Fibroblast of skin of right quadriceps (primary cell): ENCODE measurements at regions not wholly inside any gene's neighbourhood (a gene's known extent, or its start where the extent isn't known, plus 50 kb on each side); places are given as distances from the start of the nearest gene placed in this dataset.

Experiments used
- DNase-seq: peaks from one replicate; pipeline ENCODE4 v3.0.0-alpha.2; 2013

DNA sequence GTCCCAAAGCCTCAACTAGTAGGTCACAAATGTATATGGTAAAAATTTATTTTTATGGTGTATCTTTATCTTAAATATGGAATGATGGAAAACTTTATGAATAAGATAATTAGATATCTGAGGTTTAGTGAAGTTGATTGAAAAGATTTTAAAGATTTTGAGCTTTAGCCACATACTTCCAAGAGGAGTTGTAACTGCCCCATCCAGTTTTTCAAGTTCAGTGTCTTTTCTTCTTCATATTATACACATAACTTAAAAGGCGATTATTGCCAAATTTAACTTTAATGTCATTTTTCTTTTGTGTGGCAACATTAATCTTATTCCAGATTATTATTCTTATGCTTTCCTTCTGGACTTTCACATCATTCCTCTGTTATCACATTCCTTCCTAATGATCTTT is 266.4 kb downstream of the TINAG start:
- no peak for DNase-seq

DNA sequence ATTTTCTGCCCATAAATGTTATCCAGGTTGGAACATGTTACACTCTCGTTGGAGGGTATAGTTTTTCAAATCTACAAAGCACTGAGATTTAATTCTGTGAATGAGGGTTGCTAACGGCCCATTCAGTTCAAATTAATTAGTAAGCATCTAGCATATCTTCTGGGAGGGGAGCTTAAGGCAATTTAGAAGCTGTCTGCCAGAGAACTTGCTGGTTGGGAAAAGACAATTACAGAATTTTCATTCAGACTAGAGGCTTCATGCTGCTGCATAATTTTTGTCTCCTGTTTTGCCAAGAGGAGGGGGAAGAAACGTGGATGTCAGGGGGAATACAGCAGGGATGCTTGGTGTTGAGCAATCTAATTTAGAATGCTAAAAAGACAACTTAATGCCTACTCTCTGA is 268.3 kb upstream of the FAM83B start:
- DNase-seq: no peak

DNA sequence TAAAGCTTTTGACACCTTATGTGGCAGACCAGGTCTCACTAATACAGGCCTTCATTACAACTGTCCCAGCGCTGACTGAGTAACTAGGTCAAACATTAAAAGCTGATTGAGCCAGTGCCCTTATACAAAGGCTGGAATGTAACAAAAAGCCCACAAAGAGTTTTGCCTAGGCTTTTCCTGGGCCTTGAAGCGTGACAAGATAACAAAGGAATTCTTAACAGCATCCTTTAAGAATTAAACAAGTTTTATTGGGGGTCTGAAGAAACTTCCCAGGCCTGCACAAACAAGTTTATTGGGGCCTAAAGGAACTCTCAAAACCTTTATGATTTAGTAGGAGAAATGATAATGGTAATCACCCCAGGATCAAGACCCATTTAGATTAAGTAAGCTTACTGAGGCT is 267.6 kb upstream of the FAM83B start:
- DNase-seq: peak; percentile 37

DNA sequence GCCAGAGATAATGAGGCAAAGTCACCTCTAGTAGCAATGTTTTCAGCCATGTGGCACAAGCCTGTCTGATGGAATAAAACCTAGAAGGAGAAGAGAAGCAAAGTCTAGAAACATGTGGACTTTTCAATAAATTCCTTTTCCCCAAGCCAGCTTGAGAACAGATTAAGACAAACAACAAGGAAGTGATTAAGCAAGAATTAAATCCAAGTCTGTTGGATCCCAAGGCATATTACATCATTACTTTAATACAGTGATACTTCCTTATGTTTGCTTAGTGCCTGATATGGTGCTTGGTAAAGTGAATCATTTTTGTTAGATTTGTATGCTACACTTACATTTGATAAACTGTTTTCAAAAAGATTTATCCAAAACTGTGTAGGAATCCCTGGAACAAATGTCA is 260.3 kb upstream of the FAM83B start:
- DNase-seq: peak; percentile 54

DNA sequence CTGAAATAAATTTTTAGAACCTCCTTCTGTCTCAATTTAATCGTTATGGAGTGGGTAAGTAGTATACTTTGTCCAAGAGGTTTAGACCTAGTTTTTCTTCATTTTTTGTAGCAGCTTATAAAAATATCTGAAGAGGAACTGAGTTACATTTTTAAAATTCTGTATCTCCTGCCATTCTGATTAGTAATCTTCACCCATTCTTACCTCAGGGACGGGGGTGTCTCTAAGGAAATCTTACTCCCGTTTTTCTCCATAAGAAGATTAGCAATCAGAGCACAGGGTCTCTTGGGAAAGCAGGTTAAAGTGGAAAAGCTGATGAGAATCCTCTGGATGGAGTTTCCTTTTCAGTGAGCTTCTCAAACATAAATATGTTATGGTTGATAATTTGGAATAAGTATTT is 259.3 kb upstream of the FAM83B start:
- peak; percentile 15 for DNase-seq

DNA sequence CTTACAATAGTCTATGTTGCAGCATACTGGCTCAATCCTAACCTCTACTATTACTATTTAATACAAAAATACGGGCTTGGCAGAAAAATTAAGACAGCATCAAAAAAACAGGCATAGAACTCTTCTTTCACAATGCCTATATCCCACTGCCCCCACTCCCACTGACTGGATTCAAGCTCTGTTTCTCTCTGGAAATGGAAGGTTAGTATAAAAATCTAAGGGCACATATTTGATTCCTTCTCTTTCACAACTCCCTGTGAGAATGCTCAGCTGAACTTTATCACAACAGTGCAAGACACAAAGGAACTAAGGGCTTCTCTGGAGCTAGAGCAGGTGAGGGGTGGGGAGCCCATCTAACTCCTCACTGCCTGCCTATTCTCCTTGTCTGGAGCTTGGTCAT is 258.4 kb upstream of the FAM83B start:
- DNase-seq: no peak

DNA sequence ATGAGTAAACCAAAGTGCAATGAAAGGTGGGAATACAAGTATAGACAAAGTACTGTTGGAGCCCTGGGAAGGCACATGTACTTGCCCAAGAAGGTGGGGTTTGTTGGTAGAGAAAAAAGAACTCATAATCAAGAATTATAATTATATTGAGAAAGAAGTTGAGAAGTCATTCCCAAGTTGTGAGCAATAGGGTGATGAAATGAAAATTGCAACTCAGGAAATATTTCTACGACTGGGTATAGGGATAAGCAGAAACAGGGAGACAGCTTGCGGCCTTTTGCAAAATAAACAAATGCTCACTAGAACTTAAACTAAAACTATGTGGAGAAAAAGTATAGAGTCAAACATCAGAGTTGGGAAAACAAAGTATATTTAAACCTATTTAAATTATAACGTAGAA is 250.7 kb upstream of the FAM83B start:
- DNase-seq: peak; percentile 66

DNA sequence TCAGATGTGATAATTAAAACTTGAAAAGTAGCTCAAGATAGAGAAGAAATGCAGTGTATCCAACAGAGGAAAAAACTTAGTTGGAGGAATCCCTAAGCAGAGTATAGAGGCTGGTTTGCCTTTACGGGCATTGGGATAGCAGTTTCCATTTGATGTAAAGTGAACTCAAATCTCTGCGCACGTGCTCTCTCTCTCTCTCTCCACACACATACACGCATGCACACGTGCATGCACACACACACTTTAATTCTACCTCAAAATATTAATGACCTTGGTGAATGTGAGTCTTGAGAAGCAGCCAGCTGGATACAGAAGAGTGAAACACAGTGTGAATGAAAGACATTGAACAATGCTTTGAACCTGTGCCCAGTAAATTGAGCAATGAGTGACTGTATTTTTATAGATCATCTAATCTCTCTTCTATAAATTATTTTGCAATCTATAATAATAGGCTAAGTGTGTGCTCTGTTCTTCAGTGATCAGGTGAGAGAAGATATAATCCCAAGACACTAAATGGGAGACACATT is 247.7 kb upstream of the FAM83B start:
- DNase-seq: peak; percentile 13

DNA sequence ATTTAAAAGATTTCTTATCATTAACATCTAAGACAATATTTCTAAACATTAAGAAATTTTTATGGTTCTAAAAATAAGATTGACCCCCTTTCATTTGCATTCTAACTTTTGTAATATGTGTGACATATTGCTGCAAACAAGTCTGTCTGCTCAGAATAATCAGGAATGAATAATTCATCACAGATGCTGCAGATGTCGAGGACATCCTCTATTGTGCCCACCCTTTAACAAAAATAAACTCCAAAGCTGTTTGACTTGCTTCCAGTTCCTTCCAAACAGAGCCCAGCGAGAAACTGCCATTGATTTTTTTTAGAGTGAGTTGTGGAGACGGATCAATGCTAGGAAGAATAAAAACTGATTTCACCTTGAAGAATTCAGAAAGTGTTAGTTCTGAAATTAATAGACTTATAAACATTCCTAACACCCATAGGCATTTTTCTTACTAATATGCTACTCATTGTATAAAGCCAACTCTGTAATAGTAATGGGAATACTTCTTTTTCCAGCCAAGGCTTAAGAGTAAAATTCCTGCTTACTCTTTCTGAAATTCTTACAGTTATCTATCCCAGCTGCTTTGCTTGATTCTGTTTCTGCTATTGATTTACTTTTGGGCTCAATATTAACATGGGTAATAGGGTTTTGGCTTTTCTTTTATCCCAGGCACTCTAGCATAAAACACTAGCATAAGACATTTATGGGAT is 244.8 kb upstream of the FAM83B start:
- no peak for DNase-seq

DNA sequence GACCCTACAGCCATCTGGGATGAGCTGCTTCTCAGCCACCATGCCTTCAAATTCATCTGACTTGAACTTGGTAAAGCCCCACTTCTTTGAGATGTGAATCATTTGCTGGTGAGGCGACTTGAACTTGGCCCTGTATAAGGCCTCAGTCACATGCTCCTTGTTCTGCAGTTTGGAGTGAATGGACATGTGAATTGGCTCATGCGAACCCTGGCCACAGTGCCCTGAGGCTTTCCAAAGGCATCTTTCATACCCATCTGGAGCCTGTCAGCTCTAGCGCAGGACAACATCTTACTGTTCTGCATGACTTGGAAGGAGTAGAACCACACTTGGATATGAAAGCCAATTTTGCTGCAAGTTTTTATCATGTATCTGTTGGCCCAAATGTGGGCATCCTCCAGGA is 244.0 kb upstream of the FAM83B start:
- no peak for DNase-seq

DNA sequence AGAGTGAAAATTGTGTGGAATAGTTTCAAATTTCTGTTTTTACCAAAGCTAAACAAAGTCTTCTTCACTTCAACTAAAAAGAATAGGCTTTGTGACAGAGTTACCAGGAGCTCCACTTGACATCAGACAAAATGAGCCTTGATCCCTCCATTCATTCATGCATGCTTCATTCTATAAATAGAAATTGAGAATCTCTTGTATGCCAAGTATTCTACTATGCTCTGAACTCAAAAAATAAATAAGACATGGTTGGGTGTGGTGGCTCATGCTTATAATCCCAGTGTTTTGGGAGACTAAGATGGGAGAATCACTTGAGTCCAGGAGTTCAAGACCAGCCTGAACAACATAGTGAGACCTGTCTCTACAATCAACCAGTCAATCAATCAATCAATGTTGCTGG is 236.6 kb upstream of the FAM83B start:
- DNase-seq: no peak

DNA sequence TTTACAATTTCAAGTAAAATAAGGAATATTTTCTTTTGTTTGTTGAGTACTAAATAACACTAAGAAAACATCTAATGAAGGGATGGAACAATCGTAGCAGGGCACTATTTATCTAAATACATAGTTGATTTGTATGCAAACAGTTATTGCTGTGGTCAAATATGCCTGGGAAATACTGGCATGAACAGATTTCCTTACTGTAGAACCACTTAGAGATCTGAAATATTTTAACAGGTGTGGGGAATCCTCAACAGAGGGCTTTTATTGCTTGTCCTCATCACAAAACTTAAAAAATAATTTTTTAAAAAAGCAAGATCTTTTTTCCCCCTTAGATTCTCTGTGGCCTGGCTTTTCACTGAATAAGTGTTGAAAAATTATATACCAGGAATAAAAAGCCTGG is 233.0 kb upstream of the FAM83B start:
- no peak for DNase-seq

DNA sequence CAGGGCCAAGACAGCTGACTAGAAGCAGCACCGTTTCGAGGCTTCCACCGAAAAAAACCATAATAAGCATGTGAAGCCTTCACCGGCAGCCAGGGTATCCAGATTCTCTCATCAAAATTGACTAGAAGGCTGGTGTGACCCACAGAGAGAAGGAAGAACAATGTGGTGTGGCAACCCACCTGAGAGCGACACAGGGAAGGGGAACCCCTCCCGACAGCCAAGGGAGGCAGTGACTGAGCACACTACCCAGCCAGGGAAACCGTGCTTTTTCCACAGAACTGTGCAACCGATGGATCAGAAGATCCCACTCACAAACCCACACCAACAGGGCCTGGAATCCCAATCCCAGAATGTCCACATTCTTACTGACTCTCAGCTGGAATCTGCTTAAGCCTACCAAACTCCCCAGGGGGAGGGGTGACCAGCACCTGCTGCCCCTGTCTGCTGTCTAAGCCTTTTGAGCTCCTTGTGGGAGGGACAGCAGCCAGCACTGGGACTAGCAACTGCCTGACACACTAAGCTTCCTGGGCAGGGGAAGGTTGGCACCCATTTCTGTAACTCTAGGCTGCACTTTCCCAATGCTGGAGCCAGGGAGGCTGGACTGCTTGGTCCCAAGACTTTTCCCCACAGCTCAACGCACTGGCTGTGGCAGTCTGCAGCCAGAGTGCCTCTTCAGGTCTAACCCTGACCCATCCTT is 231.9 kb upstream of the FAM83B start:
- DNase-seq: no peak

DNA sequence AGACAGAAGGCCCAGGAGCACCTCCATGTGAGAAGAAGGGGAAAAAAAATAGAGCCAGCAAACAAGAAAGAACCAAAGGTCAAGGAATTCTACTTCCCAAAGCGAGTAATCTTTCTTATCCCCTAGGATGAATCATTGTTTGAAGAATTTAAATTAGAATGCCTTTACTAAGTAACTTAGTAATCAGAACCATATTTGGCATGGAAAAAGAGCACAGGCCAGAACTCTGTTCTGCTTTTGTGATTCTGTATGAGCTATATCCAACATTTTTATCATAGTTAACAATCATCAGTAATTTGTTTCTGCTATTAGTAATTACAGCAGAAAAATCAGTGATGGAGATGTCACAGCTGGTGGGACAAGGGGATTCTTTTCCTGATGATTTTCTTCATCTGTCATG is 228.8 kb upstream of the FAM83B start:
- DNase-seq: peak; percentile 93

DNA sequence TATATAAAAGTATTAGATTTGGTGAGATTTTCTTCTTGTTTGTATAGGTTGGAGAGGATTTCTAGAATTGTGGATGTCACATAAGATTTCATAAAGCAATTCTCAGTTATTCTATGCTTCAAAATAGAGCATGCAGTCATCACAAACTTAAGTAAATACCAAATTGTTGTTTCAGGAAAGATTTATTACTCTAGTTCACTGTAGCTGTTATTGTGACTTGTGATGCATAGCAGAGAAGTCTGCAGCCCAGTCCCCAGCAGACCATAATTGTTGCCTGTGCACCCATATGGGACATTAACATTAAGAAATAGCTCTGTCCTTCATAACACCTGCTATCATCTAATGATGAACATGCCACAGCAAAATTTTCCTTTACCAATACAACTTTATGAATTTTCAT is 228.0 kb upstream of the FAM83B start:
- DNase-seq: no peak

DNA sequence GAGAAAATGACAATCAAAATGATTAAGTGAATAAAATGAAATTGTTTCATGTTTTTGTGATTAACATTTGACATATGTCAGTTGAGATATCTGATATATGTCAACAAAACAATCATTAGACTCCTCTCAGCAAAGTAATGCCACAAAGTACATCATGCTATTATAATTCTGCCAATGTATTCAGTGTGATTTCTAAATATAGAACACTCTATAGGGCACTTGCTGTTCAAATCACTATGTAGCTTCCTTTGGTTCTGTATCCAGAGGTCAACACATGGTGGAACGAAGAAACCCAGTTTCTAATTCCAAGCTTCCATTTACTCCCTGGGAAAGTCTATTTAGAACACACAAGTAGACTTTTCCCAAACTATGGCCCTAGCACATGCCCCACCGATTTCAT is 227.5 kb upstream of the FAM83B start:
- DNase-seq: no peak

DNA sequence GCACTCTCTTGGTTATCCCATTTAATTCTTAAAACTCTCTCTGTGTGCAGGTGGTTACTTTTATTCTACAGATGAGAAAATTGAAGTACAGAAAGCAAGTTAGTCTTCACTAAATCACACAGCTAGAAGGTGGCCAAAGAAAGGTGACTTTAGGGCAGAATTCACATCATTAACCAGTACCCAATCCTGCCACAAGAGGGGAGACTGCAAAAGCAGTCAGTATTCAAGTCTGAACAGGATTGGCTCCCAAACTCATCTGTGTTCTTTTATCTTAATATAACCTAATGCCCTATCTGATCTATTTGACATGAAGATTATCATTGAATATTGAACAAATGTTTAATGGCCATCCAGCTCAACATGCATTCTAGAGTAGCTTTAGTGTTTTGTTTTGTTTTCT is 225.3 kb upstream of the FAM83B start:
- DNase-seq: no peak

DNA sequence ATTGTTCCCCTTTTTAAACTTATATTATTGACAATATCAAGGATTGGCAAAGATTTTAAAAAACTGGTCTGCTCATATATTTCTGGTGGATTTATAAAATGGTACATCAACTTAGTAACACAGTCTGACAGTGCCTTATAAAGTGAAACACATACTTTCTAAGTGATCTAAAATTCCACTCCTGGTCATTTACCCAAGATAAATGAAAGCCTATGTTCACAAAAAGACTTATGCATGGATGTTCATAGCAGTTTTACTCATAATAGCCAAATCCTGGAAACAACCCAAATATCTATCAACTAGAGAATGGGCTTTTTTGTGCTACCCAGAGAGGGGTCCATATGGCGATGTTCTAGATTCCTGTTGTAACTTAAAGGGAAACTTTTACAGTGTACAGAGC is 222.4 kb upstream of the FAM83B start:
- DNase-seq: no peak

DNA sequence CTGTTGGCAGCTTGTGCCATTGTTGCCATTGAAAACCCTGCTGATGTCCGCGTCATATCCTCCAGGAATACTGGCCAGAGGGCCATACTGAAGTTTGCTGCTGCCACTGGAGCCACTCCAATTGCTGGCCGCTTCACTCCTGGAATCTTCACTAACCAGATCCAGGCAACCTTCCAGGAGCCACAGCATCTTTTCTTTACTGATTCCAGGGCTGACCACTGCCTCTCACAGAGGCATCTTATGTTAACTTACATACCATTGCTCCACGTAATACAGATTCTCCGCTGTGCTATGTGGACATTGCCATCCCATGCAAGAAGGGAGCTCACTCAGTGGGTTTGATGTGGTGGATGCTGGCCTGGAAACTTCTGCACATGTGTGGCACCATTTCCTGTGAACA is 221.8 kb upstream of the FAM83B start:
- peak; percentile 10 for DNase-seq

DNA sequence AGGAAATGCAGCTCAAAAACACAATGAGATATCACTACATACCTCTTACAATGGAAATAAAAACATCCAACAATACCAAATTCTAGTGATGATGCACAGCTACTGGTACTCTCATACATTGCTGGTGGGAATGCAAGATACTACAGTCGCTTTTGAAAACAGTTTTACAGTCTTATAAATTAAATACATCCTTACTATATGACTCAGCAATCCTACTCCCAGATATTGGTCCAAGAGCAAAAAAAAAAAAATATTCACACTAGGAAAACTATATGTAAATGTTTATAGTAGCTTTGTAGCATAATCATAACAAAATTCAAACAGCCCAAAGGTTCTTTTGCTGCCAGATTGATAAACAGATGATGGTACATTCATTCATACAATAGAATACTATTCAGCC is 217.4 kb upstream of the FAM83B start:
- DNase-seq: peak; percentile 54

DNA sequence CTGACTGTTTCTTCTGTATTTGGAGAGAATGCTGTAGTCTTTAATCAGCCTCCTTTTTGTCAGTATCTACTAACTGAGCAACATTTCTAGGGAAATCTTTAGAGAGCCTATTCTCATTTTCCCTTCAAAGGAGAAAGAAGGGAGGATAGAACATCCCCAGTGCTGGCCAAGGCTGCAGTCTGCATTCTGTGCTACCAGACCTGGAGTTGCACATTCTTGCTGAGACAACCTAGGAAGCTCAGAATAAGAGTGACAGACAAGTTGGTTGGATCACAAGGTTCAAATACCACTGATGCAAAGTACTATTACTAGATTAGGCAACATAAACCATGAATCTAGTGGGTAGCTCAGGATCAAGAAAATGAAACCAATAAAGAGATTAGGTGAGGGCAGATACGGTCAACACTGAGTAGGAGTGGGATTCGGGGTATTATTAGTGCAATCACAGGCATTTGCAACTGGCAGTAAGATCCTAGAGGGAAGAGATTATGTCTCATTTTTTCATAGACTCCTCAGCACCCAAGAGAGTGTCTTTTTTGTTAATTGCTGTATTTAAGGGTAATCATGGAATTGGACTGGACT is 213.5 kb upstream of the FAM83B start:
- no peak for DNase-seq

DNA sequence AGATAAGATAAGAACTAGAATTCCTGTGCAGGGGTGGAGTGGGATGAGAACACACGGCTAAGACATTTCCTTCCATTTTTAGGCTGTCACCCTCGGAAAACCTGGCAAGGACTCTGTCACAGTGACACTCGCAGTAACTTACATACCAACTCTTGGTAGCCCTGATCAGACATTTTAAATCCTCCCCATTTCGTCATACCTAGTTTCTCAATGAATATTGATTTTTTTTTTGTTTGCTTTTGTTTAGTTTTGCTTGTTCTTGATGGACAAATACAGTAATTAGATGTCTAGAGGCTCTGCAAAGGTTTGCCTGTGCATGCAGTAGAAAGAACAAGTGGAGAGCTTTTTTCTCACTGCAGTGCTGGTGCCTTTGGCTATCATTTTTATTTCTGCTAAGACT is 213.0 kb upstream of the FAM83B start:
- no peak for DNase-seq

DNA sequence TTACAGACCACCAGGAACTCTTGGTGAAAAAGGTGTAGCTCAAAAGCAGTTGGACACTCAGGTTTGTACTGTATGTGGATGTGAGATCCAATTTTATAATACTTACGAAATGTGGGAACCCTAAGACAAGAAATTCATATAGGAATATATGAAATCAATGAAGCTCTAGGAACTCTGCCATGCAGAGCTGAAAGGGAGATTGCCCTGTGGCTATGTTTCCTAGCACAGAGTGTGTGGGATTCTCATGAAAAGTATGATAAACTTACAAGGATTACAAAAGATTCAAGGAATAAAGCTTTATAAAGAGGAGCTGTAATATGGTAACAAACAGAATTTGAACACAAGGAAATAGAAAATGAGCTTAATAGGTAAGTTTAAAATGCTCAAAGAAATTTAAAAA is 205.7 kb upstream of the FAM83B start:
- DNase-seq: no peak
